GM19099 (cell line): ENCODE measurements at regions not wholly inside any gene's neighbourhood (a gene's known extent, or its start where the extent isn't known, plus 50 kb on each side); places are given as distances from the start of the nearest gene placed in this dataset.

Experiments used
- POLR2A ChIP-seq: IDR thresholded peaks from 3 replicates; pipeline ENCODE4 v1.6.1; 2011; ENCODE audit warnings: low read depth; ENCODE audit not compliant: insufficient read length; ENCODE audit errors: extremely low read depth

DNA sequence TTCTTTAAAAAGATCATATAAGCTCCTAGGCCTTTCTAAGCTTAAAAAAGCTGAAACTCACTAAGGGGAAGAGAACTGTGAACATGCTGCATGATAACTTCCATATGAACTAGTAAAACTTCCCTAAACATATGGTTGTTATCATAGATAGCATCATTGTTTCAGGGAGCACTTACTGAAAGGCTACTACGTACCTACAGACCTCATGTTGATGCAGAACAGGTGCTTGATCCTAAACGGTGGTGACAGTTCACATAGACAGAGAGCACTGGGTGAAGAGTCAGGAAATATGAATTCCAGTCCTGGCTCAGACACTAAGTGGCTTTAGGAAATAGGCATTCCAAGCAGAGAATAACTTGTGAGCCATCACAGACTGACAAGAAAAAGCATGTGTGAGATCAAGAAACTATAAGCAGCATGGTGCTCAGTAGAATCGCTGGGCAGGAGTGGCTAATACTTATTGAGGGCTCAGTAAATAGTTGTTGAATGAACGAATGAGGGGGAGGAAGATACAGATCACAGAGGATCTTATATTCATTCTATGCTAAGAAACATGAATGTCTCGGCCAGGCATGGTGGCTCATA, 78.4 kb upstream of the NUDT4 start:
- no peak for TF ChIP-seq POLR2A

DNA sequence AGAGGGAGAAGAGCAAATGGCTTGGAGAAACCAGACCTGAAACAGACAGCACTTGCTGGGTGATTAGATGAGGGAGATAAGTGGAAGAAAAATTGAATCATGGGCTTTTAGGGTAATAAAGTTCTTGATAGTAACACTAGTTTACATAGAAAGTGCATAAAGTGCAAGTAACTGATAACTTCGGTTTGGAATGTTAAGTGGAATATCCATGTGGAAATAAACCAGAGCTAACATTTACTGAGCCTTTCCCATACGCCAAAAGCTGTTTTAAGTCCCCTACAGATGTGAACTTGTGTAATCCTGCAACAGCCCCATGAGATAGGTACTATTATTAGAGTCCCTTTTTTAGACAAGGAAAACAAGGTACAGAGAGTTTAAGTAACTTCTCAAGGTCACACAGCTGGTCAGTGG, 77.1 kb upstream of the NUDT4 start:
- no peak for TF ChIP-seq POLR2A

DNA sequence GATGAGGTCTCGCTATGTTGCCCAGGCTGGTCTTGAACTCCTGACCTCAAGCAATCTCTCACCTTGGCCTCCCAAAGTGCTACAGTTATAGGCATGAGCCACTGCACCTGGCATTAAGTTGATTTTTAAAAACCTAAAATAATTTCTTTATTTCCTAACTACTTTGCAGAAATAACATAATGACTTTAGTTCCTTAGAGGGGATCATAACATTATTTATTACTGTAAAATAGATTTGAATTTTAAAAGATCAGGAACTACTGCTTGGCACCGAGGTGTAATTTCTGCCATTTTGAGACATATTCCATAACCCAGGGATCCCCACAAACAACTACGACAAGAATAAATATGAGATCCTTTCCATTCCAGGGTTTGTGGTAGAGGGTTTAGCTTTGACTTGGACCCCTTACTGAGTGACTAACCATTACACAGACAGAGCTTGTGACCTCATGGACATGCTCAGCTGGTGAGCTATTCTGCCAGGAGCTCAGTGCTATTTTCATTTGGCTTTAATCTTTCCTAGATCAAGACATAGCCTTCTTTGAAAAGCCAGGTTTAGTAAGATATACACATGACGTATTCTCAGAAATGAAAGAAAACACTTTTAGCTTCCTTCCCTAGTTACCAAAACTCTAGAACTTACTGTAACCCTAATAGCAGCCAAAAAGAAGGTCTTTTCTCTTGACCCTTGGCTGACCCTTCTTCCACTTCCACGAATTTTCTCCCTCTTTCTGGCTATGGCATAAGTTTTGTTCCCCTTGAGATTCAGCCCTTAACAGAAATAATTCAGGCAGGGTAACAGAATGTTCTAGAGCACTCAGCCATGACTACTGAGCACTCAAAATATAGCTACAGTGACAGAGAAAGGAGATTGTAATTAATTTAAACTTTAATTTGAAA, 75.1 kb upstream of the NUDT4 start:
- no peak for TF ChIP-seq POLR2A

DNA sequence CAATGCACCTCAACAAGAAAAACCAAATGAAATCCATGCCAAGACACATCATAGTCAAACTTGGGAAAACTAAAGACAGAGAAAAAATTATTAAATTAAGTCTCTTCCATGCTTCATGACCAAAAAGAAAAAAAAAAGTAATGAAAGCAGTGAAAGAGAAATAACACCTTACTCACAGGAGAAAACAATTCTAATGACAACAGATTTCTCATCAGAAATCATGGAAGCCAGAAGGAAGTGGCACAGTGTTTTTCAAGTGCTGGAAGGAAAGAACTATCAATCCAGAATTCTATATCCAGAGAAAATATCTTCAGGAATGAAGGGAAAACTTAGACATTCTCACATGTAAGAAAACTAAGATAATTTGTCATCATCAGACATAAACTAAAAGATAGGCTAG, 71.1 kb upstream of the NUDT4 start:
- TF ChIP-seq POLR2A = no peak

DNA sequence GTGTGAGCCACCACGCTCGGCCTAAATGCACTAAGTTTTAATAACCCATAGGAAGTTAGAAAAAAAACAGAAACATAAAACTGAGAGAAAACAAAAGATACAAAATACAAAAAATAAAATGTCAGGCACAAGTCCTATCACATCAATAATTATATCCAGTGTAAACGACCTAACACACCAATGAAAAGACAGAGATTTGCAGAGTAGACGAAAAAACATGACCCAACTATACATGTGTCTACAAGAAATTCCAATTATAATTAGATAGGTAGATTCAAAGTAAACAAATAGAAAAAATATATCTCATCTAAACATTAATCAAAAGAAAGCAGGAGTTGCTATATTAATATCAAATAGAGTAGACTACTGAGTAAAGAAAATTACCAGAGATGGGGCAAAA, 69.4 kb upstream of the NUDT4 start:
- TF ChIP-seq POLR2A = no peak

DNA sequence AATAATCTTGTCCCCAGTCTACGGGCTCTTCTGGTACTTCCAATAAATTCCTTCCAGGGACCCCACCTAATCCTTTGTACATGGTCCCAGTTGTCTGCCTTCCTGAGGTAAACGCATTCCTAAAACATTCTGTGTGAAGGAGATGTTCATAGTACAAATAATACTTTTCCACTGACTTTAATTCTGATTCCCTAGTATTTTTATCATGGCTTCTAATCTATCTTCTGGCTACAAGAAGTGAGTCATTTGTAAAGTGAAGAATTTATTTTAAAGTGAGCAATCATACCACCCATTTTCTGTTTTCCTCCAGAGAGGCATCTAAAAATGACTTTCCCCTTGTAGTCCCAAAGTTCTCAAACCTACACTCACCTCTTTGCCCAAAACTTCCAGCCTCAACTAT, 65.9 kb upstream of the NUDT4 start:
- TF ChIP-seq POLR2A = no peak

DNA sequence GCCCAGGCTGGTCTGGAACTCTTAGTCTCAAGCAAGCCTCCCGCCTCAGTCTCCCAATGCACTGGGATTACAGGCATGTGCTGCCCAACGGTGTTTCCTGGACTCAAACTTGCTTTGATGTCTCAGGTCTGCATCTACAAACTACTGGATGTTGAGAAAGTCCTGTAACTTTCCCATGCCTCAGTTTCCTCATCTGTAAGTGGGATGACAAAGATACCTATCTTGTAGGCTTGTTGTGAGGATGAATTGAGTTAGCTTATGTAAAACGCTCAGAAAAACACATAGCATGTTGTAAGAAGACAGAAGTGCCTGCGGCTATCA, 63.6 kb upstream of the NUDT4 start:
- TF ChIP-seq POLR2A = no peak

DNA sequence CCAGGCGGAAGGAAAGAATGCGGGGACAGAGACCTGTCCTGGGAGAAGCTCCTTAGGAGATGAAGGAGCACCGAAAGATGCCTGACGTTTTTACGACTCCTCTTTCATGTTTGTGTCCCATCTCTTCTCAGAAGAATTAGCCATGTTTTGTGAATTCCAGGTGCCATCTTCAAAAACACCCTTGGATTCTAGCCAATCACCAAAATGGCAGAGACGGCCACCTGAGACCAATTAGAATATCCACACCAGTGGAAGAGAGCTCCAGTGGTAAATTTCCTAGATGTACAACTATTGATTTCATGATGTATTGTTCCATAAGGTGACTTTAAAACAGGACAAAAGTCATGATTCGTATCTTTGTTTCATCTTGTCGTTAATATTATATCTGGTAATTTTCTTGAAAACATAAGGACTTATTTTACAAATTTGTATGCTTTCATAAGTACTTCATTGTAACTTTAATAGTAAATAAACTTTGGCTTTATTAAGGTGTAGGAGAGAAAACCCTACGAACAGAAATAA, 62.3 kb upstream of the NUDT4 start:
- no peak for TF ChIP-seq POLR2A

DNA sequence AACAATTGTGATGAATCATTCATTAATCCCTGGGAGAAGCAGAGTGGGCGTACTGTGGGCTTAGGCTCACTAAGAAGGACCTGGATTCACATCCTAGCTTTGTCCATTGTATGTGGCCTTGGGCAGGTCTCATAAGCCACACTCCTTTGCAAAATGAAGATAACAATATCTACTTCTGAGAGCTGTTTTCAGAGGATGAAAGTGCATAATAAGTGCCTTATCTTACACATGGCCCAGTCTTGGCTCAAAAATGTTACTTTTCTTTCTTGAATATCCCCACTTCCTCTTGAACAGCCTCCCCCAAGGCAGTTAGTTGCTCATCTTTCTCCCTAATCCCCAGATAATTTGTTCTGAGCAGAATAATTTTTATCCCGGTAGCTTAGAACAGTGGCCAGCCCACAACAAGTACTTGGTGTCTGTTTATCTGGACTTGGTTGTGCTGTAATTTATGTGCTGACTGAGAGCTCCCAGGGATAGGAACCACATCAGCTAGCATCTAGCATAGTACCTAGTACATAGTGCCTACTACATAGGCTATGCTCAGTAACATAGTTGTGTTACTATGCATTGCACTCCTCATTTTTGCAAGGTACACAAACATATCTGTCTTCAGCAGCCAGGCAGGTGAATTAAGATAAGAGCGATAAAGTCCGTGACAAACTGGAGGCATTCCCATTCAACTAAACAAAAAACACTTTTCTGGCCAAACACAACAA, 61.7 kb upstream of the NUDT4 start:
- no peak for TF ChIP-seq POLR2A

DNA sequence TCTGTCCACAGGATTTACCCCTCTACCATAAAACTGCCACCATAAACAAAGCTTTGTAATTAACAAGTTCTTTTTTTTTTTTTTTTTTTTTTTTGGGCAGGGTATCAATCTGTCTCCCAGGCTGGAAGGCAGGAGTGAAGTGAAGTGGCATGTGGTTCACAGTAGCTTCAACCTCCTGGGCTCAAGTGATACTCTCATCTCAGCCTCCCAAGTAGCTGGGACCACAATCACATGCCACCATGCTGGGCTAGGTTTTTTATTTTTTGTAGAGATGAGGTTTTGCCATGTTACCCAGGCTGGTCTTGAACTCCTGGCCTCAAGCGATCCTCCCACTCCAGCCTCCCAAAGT, 61.1 kb upstream of the NUDT4 start:
- no peak for TF ChIP-seq POLR2A

DNA sequence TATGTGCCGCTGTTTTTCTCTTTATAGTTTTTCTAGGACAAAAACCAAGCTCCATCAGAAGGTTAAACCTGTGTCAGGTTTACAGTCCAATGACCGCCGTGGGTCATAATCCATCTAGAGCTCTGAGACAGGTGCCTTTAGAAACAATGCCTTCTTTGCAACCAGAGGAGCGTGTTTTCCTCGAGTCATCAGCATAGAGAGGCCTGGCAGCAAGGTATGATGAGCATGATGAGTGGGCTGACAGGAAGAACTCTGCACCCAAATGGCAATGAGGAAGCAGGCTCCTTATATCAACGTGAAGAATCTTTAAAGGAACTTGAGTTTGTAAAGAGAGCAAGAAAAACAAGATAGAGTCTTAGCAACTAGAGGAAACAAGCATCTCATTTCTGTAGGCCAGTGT, 60.5 kb upstream of the NUDT4 start:
- TF ChIP-seq POLR2A = no peak

DNA sequence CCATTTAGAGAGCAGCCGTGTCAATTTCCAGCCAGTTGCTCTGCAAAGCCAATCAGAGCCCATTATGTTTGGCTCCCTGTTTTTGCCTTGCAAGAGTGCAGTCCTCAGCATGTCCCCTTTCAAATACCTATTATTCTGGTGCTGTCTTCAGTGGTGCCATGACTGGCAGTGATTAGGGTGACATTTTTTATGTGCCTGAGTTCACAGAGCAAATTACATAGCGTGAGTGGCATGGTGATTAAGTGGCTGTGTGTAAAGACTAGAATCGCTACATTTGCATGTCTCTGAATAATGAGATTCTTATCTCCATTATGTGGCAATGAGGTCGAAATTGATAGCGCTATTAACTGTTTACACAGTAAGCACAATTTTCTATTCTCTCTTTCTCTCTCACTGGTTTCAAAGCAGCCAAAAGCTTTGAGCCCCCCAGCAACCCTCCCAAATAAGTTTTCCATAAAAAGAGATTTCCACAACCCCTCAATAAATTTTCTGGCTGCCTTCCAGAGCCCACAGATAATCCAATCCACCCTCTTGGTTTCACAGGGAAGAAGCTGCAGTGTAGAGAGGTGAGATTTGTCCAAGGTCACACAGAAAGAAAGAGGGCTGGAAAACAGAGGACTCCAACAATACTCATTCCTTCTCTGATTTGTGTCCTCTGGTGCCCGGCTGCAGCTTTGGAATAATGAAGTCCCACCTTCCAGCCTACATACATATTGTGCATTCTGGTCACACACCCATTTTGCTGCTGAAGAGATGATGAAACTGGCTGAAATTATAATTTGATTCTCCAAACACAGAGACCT, 58.8 kb upstream of the NUDT4 start:
- no peak for TF ChIP-seq POLR2A

DNA sequence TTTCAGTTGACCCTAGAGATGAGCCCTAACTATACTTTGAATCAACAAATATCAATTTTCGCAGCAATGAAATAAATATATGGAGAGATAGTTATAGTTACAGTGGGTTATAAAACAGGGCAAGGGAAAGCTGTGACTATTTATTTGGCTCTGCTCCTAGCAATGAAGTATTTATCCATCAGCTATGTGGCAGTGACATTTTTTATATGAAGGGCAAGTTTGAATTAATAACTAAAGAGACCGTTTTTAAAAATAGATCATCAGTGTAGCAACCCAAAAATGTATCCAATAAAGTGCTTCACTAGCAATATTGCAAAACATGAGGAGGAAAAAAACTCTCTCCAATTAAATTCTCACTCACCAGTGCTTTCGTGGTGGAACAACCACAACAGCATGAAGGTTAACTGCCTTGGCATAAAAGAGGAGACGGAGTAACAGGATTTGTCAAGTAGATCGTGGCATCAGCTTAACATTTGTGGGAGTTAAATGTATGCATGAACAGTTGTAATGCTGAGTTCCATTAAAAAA, 58.1 kb upstream of the NUDT4 start:
- no peak for TF ChIP-seq POLR2A

DNA sequence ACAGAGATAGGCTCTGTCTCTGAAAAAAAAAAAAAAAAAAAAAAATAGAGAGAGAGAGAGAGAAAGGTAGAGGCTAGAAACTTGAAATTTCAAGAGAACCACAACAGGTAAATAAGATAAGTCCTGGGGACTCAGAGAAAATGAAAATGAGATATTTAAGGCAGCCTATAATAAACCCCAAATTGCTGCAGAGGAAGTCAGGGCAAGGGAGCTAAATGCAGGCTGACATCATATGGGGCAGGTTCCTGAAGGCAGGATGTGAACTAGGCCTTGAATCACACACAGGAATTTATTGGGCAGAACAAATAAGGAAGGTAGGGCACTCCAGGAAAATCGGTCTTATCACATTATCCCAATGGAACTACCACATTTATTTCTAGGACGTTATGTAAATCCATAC, 54.9 kb upstream of the NUDT4 start:
- no peak for TF ChIP-seq POLR2A
